Immature natural killer cell (primary cell): ENCODE measurements at regions not wholly inside any gene's neighbourhood (a gene's known extent, or its start where the extent isn't known, plus 50 kb on each side); places are given as distances from the start of the nearest gene placed in this dataset.

Experiments
- DNase-seq, 3 donors: peaks; one replicate each; pipeline ENCODE4 v3.0.0; 2022; ENCODE audit warnings: mixed read lengths in 1 of 3
- H3K27ac Mint-ChIP-seq, 6 donors: one replicate each; pipeline ENCODE4 v1.8.0; 2020; ENCODE audit warnings: mixed read lengths in 6 of 6, mild to moderate bottlenecking in 5 of 6, inconsistent platforms in 4 of 6, moderate library complexity in 3 of 6
- H3K27me3 Mint-ChIP-seq, 3 donors: one replicate each; pipeline ENCODE4 v1.8.0; 2020 to 2021; ENCODE audit warnings: low read depth in 3 of 3, mild to moderate bottlenecking in 3 of 3, mixed read lengths in 3 of 3, moderate library complexity in 3 of 3, inconsistent platforms in 1 of 3
- H3K36me3 Mint-ChIP-seq, 3 donors: one replicate each; pipeline ENCODE4 v1.8.0; 2020; ENCODE audit warnings: mixed read lengths in 3 of 3, inconsistent platforms in 2 of 3, mild to moderate bottlenecking in 2 of 3
- H3K4me1 Mint-ChIP-seq, 2 donors: one replicate each; pipeline ENCODE4 v1.8.0; 2020; ENCODE audit warnings: inconsistent platforms in 2 of 2, mild to moderate bottlenecking in 2 of 2, mixed read lengths in 2 of 2, moderate library complexity in 1 of 2
- H3K4me3 Mint-ChIP-seq, 5 donors: one replicate each; pipeline ENCODE4 v1.8.0; 2020; ENCODE audit warnings: mild to moderate bottlenecking in 5 of 5, mixed read lengths in 5 of 5, inconsistent platforms in 3 of 5, moderate library complexity in 3 of 5
- H3K9me3 Mint-ChIP-seq, 6 donors: one replicate each; pipeline ENCODE4 v1.8.0; 2020; ENCODE audit warnings: mild to moderate bottlenecking in 6 of 6, mixed read lengths in 6 of 6, inconsistent platforms in 4 of 6, moderate library complexity in 3 of 6

- Mint-ChIP-seq H3K4me3 (peak overlapping the region in 2 of 5 donors; percentile 70 to 71), H3K4me1 (peaks cover 89 to 96% of the 10 kb centered on the region in 2 donors), H3K27me3 (peaks cover 6 to 11% (median 7%) of the 10 kb centered on the region in 3 donors), H3K9me3 (peaks cover 0 to 2% (median 0%) of the 10 kb centered on the region in 6 donors), H3K36me3 (peaks cover 0 to 3% (median 0%) of the 10 kb centered on the region in 3 donors), H3K27ac (peak overlapping the region; percentile 91 to 99 (median 96))
- no peak for DNase-seq
Observed at GRCh38 chr2:8517850-8518498, 163.9 kb upstream of the ID2 start.

GRCh38 chr2:8518979-8519668, 162.7 kb upstream of the ID2 start:
- peaks cover 4 to 10% (median 8%) of the 10 kb centered on the region in 3 donors for H3K27me3 Mint-ChIP-seq
- peaks cover 89 to 96% of the 10 kb centered on the region in 2 donors for H3K4me1 Mint-ChIP-seq
- peak overlapping the region; percentile 70 to 75 (median 71) for H3K4me3 Mint-ChIP-seq
- DNase-seq: peak; percentile 64 to 75 (median 75)
- peak overlapping the region; percentile 91 to 99 (median 96) for H3K27ac Mint-ChIP-seq
- peaks cover 0 to 3% (median 0%) of the 10 kb centered on the region in 3 donors for H3K36me3 Mint-ChIP-seq
- H3K9me3 Mint-ChIP-seq: no peaks in the 10 kb centered on the region

GRCh38 chr2:8520791-8521344, 161.0 kb upstream of the ID2 start:
- H3K27me3 Mint-ChIP-seq: peaks cover 4 to 12% (median 7%) of the 10 kb centered on the region in 3 donors
- H3K27ac Mint-ChIP-seq: peak overlapping the region; percentile 91 to 99 (median 96)
- peaks cover 89 to 96% of the 10 kb centered on the region in 2 donors for H3K4me1 Mint-ChIP-seq
- DNase-seq: no peak
- H3K9me3 Mint-ChIP-seq: no peaks in the 10 kb centered on the region
- peaks cover 0 to 3% (median 0%) of the 10 kb centered on the region in 3 donors for H3K36me3 Mint-ChIP-seq
- H3K4me3 Mint-ChIP-seq: peak overlapping the region in 4 of 5 donors; percentile 49 to 78 (median 72)

GRCh38 chr2:8522687-8523086, 159.2 kb upstream of the ID2 start:
- H3K27ac Mint-ChIP-seq: peak overlapping the region; percentile 87 to 99 (median 94)
- peaks cover 4 to 12% (median 7%) of the 10 kb centered on the region in 3 donors for H3K27me3 Mint-ChIP-seq
- H3K4me3 Mint-ChIP-seq: peak overlapping the region; percentile 49 to 84 (median 78)
- peaks cover 94 to 96% of the 10 kb centered on the region in 2 donors for H3K4me1 Mint-ChIP-seq
- H3K36me3 Mint-ChIP-seq: peaks cover 0 to 3% (median 0%) of the 10 kb centered on the region in 3 donors
- DNase-seq: peak; percentile 61 to 71 (median 61)
- no peaks in the 10 kb centered on the region for H3K9me3 Mint-ChIP-seq

GRCh38 chr2:8524388-8524787, 157.5 kb upstream of the ID2 start:
- H3K27me3 Mint-ChIP-seq: peaks cover 3 to 12% (median 4%) of the 10 kb centered on the region in 3 donors
- H3K4me1 Mint-ChIP-seq: peaks cover 87 to 89% of the 10 kb centered on the region in 2 donors
- peak overlapping the region in 3 of 5 donors; percentile 31 to 60 (median 53) for H3K4me3 Mint-ChIP-seq
- H3K9me3 Mint-ChIP-seq: no peaks in the 10 kb centered on the region
- H3K36me3 Mint-ChIP-seq: peaks cover 0 to 7% (median 0%) of the 10 kb centered on the region in 3 donors
- no peak for DNase-seq
- H3K27ac Mint-ChIP-seq: peak overlapping the region; percentile 79 to 99 (median 94)

- Mint-ChIP-seq H3K27ac (peak overlapping the region; percentile 79 to 99 (median 88)), H3K27me3 (peaks cover 4 to 12% (median 5%) of the 10 kb centered on the region in 3 donors), H3K9me3 (no peaks in the 10 kb centered on the region), H3K4me1 (peaks cover 83 to 85% of the 10 kb centered on the region in 2 donors), H3K4me3 (peak overlapping the region in 4 of 5 donors; percentile 31 to 56 (median 45)), H3K36me3 (peaks cover 0 to 7% (median 0%) of the 10 kb centered on the region in 3 donors)
- DNase-seq: no peak
Observed at GRCh38 chr2:8524823-8525222, 157.0 kb upstream of the ID2 start.

GRCh38 chr2:8525236-8525581, 156.6 kb upstream of the ID2 start:
- Mint-ChIP-seq H3K4me3 (peak overlapping the region in 4 of 5 donors; percentile 56 to 80 (median 68)), H3K9me3 (no peaks in the 10 kb centered on the region), H3K4me1 (peaks cover 79 to 81% of the 10 kb centered on the region in 2 donors), H3K27ac (peak overlapping the region; percentile 79 to 99 (median 88)), H3K27me3 (peaks cover 4 to 12% (median 6%) of the 10 kb centered on the region in 3 donors), H3K36me3 (peaks cover 0 to 11% (median 0%) of the 10 kb centered on the region in 3 donors)
- DNase-seq: no peak

GRCh38 chr2:8525582-8526402, 156.1 kb upstream of the ID2 start:
- Mint-ChIP-seq H3K27me3 (peaks cover 4 to 12% (median 6%) of the 10 kb centered on the region in 3 donors), H3K4me1 (peaks cover 73 to 75% of the 10 kb centered on the region in 2 donors), H3K36me3 (peaks cover 0 to 11% (median 2%) of the 10 kb centered on the region in 3 donors), H3K9me3 (peaks cover 0 to 2% (median 0%) of the 10 kb centered on the region in 6 donors), H3K4me3 (peak overlapping the region; percentile 56 to 80 (median 66)), H3K27ac (peak overlapping the region; percentile 79 to 99 (median 88))
- peak; percentile 66 to 71 (median 67) for DNase-seq

GRCh38 chr2:8526403-8526696, 155.5 kb upstream of the ID2 start:
- DNase-seq: no peak
- H3K4me1 Mint-ChIP-seq: peaks cover 67 to 70% of the 10 kb centered on the region in 2 donors
- peaks cover 4 to 8% (median 5%) of the 10 kb centered on the region in 6 donors for H3K9me3 Mint-ChIP-seq
- peak overlapping the region; percentile 56 to 80 (median 66) for H3K4me3 Mint-ChIP-seq
- peaks cover 4 to 12% (median 6%) of the 10 kb centered on the region in 3 donors for H3K27me3 Mint-ChIP-seq
- H3K36me3 Mint-ChIP-seq: peaks cover 5 to 15% (median 8%) of the 10 kb centered on the region in 3 donors
- peak overlapping the region; percentile 79 to 99 (median 88) for H3K27ac Mint-ChIP-seq

GRCh38 chr2:8527031-8527430, 154.8 kb upstream of the ID2 start:
- Mint-ChIP-seq H3K27me3 (peaks cover 4 to 12% (median 6%) of the 10 kb centered on the region in 3 donors), H3K4me1 (peaks cover 60 to 63% of the 10 kb centered on the region in 2 donors), H3K4me3 (peak overlapping the region in 1 of 5 donors; percentile 26), H3K36me3 (peaks cover 9 to 17% (median 12%) of the 10 kb centered on the region in 3 donors), H3K9me3 (peaks cover 6 to 12% (median 10%) of the 10 kb centered on the region in 6 donors), H3K27ac (peak overlapping the region in 5 of 6 donors; percentile 30 to 88 (median 79))
- DNase-seq: no peak

GRCh38 chr2:8527676-8528075, 154.2 kb upstream of the ID2 start:
- H3K9me3 Mint-ChIP-seq: peaks cover 6 to 16% (median 12%) of the 10 kb centered on the region in 6 donors
- peaks cover 2 to 12% (median 3%) of the 10 kb centered on the region in 3 donors for H3K27me3 Mint-ChIP-seq
- DNase-seq: no peak
- no peak overlapping the region for H3K4me3 Mint-ChIP-seq
- peak overlapping the region in 1 of 6 donors; percentile 62 for H3K27ac Mint-ChIP-seq
- H3K36me3 Mint-ChIP-seq: peaks cover 12 to 19% (median 15%) of the 10 kb centered on the region in 3 donors
- H3K4me1 Mint-ChIP-seq: peaks cover 54 to 57% of the 10 kb centered on the region in 2 donors

GRCh38 chr2:8528863-8529262, 153.0 kb upstream of the ID2 start:
- peaks cover 45% of the 10 kb centered on the region in 2 donors for H3K4me1 Mint-ChIP-seq

More at GRCh38 chr2:8528863-8529262, 153.0 kb upstream of the ID2 start:
- peaks cover 0 to 6% (median 3%) of the 10 kb centered on the region in 3 donors for H3K27me3 Mint-ChIP-seq
- peaks cover 12 to 22% (median 15%) of the 10 kb centered on the region in 3 donors for H3K36me3 Mint-ChIP-seq
- H3K9me3 Mint-ChIP-seq: peaks cover 6 to 16% (median 12%) of the 10 kb centered on the region in 6 donors
- no peak overlapping the region for H3K27ac Mint-ChIP-seq
- no peak for DNase-seq
- no peak overlapping the region for H3K4me3 Mint-ChIP-seq
